K562 (cell line): ENCODE measurements at regions not wholly inside any gene's neighbourhood (a gene's known extent, or its start where the extent isn't known, plus 50 kb on each side); places are given as distances from the start of the nearest gene placed in this dataset.

Experiments used
- ATF2 ChIP-seq: sonication (generic); formaldehyde crosslinking; IDR thresholded peaks from 2 replicates; pipeline ENCODE4 v1.8.1; 2022; ENCODE audit warnings: missing genetic modification reagents
- CBFB ChIP-seq: sonication (generic); formaldehyde crosslinking; IDR thresholded peaks from 2 replicates; pipeline ENCODE4 v1.4.0; 2020; ENCODE audit warnings: mild to moderate bottlenecking, missing genetic modification reagents
- DNMT1 ChIP-seq: fragments of 450-650 bp; IDR thresholded peaks from 2 replicates; pipeline ENCODE4 v1.6.1; 2016; ENCODE audit warnings: antibody characterized with exemption, mild to moderate bottlenecking
- EP300 ChIP-seq: IDR thresholded peaks from 2 replicates; pipeline ENCODE4 v1.6.1; 2012; ENCODE audit warnings: low read length, improper control_type of control experiment
- FOXM1 ChIP-seq, 2 experiments: fragments of 450-650 bp in 1 of 2; sonication (generic) in 1 of 2; formaldehyde crosslinking in 1 of 2; IDR thresholded peaks; 2 replicates each; pipeline versions ENCODE4 v1.6.1 to v1.9.0; 2017 to 2022; ENCODE audit warnings: low read depth in 2 of 2, mild to moderate bottlenecking in 2 of 2, missing genetic modification reagents in 1 of 2, moderate library complexity in 1 of 2
- MAX ChIP-seq: sonication (generic); formaldehyde crosslinking; IDR thresholded peaks from 2 replicates; pipeline ENCODE4 v1.9.0; 2022; ENCODE audit warnings: mild to moderate bottlenecking, missing genetic modification reagents
- NFE2L1 ChIP-seq: fragments of 450-650 bp; IDR thresholded peaks from 2 replicates; pipeline ENCODE4 v1.6.1; 2016; ENCODE audit warnings: missing genetic modification characterization, low read depth, mild to moderate bottlenecking, missing compliant biosample characterization, moderate library complexity, borderline replicate concordance
- NFRKB ChIP-seq: fragments of 450-650 bp; IDR thresholded peaks from 2 replicates; pipeline ENCODE4 v1.6.1; 2016; ENCODE audit warnings: low read depth
- PCBP1 ChIP-seq: fragments of 200-400 bp; formaldehyde crosslinking; IDR thresholded peaks from 2 replicates; pipeline ENCODE4 v1.6.1; 2018; ENCODE audit warnings: mild to moderate bottlenecking, low read depth, low read length; ENCODE audit not compliant: poor library complexity, severe bottlenecking
- RB1 ChIP-seq: fragments of 450-650 bp; IDR thresholded peaks from 2 replicates; pipeline ENCODE4 v1.6.1; 2017; ENCODE audit warnings: low read depth, mild to moderate bottlenecking
- TRIM24 ChIP-seq, 2 experiments: fragments of 450-650 bp; IDR thresholded peaks; 2 replicates each; pipeline ENCODE4 v1.6.1; 2016
- ZBTB33 ChIP-seq: sonication (generic); formaldehyde crosslinking; IDR thresholded peaks from 2 replicates; pipeline ENCODE4 v1.8.1; 2023; ENCODE audit warnings: mild to moderate bottlenecking, missing genetic modification reagents
- ZZZ3 ChIP-seq: fragments of 450-650 bp; IDR thresholded peaks from 2 replicates; pipeline ENCODE4 v1.6.1; 2016; ENCODE audit warnings: antibody characterized with exemption, mild to moderate bottlenecking, moderate library complexity
- TF ChIP-seq, protein P1 (sequence below): fragments of 450-650 bp; IDR thresholded peaks from 2 replicates; pipeline ENCODE4 v1.6.1; 2016; ENCODE audit warnings: borderline replicate concordance

- TF ChIP-seq ATF2 (CRISPR knock-in tag): no peak
- no peak for TF ChIP-seq EP300
- TF ChIP-seq FOXM1 (IDR thresholded peaks at IDR 0.05; ENCODE audit: low read depth): no peak
- TF ChIP-seq FOXM1 (CRISPR knock-in tag; IDR thresholded peaks at IDR 0.05; ENCODE audit: low read depth): no peak
- no peak for TF ChIP-seq PCBP1
- no peak for TF ChIP-seq MAX
- TF ChIP-seq NFRKB: no peak
- TF ChIP-seq ZBTB33 (CRISPR knock-in tag): no peak
- TF ChIP-seq TRIM24 (IDR thresholded peaks at IDR 0.05): no peak
- no peak for TF ChIP-seq CBFB
- TF ChIP-seq RB1: no peak
- TF ChIP-seq NFE2L1 (tag): no peak
- no peak for TF ChIP-seq ZZZ3
- TF ChIP-seq DNMT1: no peak
- TF ChIP-seq, protein P1, sequence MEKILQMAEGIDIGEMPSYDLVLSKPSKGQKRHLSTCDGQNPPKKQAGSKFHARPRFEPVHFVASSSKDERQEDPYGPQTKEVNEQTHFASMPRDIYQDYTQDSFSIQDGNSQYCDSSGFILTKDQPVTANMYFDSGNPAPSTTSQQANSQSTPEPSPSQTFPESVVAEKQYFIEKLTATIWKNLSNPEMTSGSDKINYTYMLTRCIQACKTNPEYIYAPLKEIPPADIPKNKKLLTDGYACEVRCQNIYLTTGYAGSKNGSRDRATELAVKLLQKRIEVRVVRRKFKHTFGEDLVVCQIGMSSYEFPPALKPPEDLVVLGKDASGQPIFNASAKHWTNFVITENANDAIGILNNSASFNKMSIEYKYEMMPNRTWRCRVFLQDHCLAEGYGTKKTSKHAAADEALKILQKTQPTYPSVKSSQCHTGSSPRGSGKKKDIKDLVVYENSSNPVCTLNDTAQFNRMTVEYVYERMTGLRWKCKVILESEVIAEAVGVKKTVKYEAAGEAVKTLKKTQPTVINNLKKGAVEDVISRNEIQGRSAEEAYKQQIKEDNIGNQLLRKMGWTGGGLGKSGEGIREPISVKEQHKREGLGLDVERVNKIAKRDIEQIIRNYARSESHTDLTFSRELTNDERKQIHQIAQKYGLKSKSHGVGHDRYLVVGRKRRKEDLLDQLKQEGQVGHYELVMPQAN: no peak
These were observed 204.9 kb upstream of the NREP start for GRCh38 chr5:111961862-111962261.
